ENCODE measurements at regions not wholly inside any gene's neighbourhood (a gene's known extent, or its start where the extent isn't known, plus 50 kb on each side); places are given as distances from the start of the nearest gene placed in this dataset.

GRCh38 chr16:82384017-82384416 lies 214.0 kb upstream of the MPHOSPH6 start:
- no peaks in the 10 kb centered on the region for H3K4me1 Mint-ChIP-seq (ENCODE audit: low read depth)
- H3K4me3 Mint-ChIP-seq (ENCODE audit: low read depth) = no peak overlapping the region
- no peaks in the 10 kb centered on the region for H3K9me3 Mint-ChIP-seq (ENCODE audit: low read depth)
- TF ChIP-seq, protein P1, sequence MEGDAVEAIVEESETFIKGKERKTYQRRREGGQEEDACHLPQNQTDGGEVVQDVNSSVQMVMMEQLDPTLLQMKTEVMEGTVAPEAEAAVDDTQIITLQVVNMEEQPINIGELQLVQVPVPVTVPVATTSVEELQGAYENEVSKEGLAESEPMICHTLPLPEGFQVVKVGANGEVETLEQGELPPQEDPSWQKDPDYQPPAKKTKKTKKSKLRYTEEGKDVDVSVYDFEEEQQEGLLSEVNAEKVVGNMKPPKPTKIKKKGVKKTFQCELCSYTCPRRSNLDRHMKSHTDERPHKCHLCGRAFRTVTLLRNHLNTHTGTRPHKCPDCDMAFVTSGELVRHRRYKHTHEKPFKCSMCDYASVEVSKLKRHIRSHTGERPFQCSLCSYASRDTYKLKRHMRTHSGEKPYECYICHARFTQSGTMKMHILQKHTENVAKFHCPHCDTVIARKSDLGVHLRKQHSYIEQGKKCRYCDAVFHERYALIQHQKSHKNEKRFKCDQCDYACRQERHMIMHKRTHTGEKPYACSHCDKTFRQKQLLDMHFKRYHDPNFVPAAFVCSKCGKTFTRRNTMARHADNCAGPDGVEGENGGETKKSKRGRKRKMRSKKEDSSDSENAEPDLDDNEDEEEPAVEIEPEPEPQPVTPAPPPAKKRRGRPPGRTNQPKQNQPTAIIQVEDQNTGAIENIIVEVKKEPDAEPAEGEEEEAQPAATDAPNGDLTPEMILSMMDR (IDR thresholded peaks at IDR 0.05; ENCODE audit: unreplicated experiment) = no peak
- no peak for DNase-seq (ENCODE audit: low spot score, unreplicated experiment)
- peaks cover 15% of the 10 kb centered on the region for H3K27me3 Mint-ChIP-seq
- no peaks in the 10 kb centered on the region for H3K36me3 Mint-ChIP-seq (ENCODE audit: insufficient read depth)
- H3K27ac Mint-ChIP-seq = no peak overlapping the region

- Mint-ChIP-seq H3K27me3 (peaks cover 13% of the 10 kb centered on the region), H3K4me3 (ENCODE audit: low read depth) (no peak overlapping the region), H3K27ac (no peak overlapping the region), H3K4me1 (ENCODE audit: low read depth) (no peaks in the 10 kb centered on the region), H3K9me3 (ENCODE audit: low read depth) (no peaks in the 10 kb centered on the region), H3K36me3 (ENCODE audit: insufficient read depth) (no peaks in the 10 kb centered on the region)
- no peak for DNase-seq (ENCODE audit: low spot score, unreplicated experiment)
- TF ChIP-seq, protein P1 (IDR thresholded peaks at IDR 0.05; ENCODE audit: unreplicated experiment) = no peak
These were observed 212.5 kb upstream of the MPHOSPH6 start for GRCh38 chr16:82382521-82382920.

DNA sequence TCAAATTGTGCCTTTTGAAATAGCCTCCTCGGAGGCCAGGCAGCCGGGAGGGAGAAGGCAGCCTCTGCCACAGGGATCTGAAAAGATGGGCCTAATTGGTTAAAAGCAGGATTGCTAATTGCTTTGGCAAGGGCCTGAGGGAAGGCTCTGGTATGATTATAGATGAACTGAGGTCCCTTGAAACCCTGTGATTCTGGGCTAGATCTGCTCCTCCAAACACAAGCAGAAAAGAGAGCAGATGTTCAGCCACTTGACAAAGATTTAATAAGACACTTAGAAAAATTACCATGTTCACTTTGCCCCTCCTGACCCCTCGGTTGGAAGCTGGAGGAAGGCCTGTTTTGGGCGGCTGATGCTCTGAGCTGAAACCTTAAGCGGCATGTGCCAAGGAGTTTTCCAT lies 209.5 kb upstream of the MPHOSPH6 start:
- peaks cover 7% of the 10 kb centered on the region for H3K27me3 Mint-ChIP-seq
- H3K27ac Mint-ChIP-seq = no peak overlapping the region
- no peaks in the 10 kb centered on the region for H3K9me3 Mint-ChIP-seq (ENCODE audit: low read depth)
- no peaks in the 10 kb centered on the region for H3K36me3 Mint-ChIP-seq (ENCODE audit: insufficient read depth)
- H3K4me1 Mint-ChIP-seq (ENCODE audit: low read depth) = no peaks in the 10 kb centered on the region
- TF ChIP-seq, protein P1 (IDR thresholded peaks at IDR 0.05; ENCODE audit: unreplicated experiment) = no peak
- DNase-seq (ENCODE audit: low spot score, unreplicated experiment) = no peak
- no peak overlapping the region for H3K4me3 Mint-ChIP-seq (ENCODE audit: low read depth)

GRCh38 chr16:82373976-82374375 lies 204.0 kb upstream of the MPHOSPH6 start:
- Mint-ChIP-seq H3K4me1 (ENCODE audit: low read depth) (no peaks in the 10 kb centered on the region), H3K9me3 (ENCODE audit: low read depth) (no peaks in the 10 kb centered on the region), H3K36me3 (ENCODE audit: insufficient read depth) (no peaks in the 10 kb centered on the region), H3K27ac (no peak overlapping the region), H3K4me3 (ENCODE audit: low read depth) (no peak overlapping the region), H3K27me3 (peaks cover 8% of the 10 kb centered on the region)
- no peak for DNase-seq (ENCODE audit: low spot score, unreplicated experiment)
- TF ChIP-seq, protein P1 (IDR thresholded peaks at IDR 0.05; ENCODE audit: unreplicated experiment) = no peak

DNA sequence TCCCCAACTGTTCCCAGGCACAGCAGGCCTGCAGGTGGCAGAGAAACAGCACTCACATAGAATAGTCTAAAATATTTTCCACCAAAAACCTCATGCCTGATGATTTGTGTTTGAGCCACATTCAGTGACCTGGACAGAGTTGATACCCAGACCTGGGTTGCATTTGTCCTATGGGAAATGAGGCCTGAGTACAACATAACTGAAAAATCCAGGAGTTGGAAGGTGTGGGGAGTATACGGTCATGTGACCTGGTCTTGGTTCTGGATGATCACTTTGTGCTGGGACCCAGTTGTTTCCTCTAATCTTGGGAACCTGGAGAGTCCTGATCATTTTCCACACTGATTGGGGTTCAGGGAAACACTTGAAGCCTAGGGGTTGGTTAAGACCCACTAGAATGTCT lies 200.3 kb upstream of the MPHOSPH6 start:
- TF ChIP-seq, protein P1 (IDR thresholded peaks at IDR 0.05; ENCODE audit: unreplicated experiment) = no peak
- no peak for DNase-seq (ENCODE audit: low spot score, unreplicated experiment)
- peaks cover 11% of the 10 kb centered on the region for H3K27me3 Mint-ChIP-seq
- H3K4me1 Mint-ChIP-seq (ENCODE audit: low read depth) = no peaks in the 10 kb centered on the region
- H3K36me3 Mint-ChIP-seq (ENCODE audit: insufficient read depth) = no peaks in the 10 kb centered on the region
- no peaks in the 10 kb centered on the region for H3K9me3 Mint-ChIP-seq (ENCODE audit: low read depth)
- H3K4me3 Mint-ChIP-seq (ENCODE audit: low read depth) = no peak overlapping the region
- H3K27ac Mint-ChIP-seq = no peak overlapping the region

Data from progenitor cell of endocrine pancreas (in vitro differentiated cells).